ENCODE measurements at regions not wholly inside any gene's neighbourhood (a gene's known extent, or its start where the extent isn't known, plus 50 kb on each side); places are given as distances from the start of the nearest gene placed in this dataset.

DNA sequence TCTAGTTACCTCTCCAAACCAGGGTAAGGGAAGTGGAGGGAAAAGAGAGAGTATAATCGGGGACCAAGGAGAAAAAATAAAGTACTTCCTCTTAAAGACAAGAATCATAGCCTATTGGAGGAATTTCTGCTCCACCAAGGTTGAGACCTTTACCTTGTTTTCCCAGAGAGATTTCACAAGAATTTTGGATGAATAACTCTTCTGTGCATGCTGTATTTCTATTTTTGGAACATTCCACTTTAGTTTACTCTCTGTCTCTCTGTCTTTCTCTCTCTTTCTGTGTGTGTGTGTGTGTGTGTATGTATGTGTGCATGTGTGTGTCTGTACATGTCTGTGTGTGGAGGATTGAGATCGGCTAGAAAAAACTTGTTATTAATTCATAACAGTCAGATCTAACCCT lies 318.4 kb upstream of the RGS18 start:
- H3K9ac ChIP-seq (ENCODE audit: low read depth in 2 of 2, low read length in 2 of 2) = no peak overlapping the region
- no peak for DNase-seq
- TF ChIP-seq, protein P1, sequence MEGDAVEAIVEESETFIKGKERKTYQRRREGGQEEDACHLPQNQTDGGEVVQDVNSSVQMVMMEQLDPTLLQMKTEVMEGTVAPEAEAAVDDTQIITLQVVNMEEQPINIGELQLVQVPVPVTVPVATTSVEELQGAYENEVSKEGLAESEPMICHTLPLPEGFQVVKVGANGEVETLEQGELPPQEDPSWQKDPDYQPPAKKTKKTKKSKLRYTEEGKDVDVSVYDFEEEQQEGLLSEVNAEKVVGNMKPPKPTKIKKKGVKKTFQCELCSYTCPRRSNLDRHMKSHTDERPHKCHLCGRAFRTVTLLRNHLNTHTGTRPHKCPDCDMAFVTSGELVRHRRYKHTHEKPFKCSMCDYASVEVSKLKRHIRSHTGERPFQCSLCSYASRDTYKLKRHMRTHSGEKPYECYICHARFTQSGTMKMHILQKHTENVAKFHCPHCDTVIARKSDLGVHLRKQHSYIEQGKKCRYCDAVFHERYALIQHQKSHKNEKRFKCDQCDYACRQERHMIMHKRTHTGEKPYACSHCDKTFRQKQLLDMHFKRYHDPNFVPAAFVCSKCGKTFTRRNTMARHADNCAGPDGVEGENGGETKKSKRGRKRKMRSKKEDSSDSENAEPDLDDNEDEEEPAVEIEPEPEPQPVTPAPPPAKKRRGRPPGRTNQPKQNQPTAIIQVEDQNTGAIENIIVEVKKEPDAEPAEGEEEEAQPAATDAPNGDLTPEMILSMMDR (IDR thresholded peaks at IDR 0.05) = no peak
- H3K9me3 ChIP-seq = no peaks in the 10 kb centered on the region
- intact Hi-C loops (cut with DNase I) = no loop called here
- H3K27me3 ChIP-seq = no peaks in the 10 kb centered on the region
- H3K36me3 ChIP-seq = no peaks in the 10 kb centered on the region
- H3K27ac ChIP-seq = no peak overlapping the region
- H3K4me1 ChIP-seq = no peaks in the 10 kb centered on the region
- H3K4me3 ChIP-seq = no peak overlapping the region

DNA sequence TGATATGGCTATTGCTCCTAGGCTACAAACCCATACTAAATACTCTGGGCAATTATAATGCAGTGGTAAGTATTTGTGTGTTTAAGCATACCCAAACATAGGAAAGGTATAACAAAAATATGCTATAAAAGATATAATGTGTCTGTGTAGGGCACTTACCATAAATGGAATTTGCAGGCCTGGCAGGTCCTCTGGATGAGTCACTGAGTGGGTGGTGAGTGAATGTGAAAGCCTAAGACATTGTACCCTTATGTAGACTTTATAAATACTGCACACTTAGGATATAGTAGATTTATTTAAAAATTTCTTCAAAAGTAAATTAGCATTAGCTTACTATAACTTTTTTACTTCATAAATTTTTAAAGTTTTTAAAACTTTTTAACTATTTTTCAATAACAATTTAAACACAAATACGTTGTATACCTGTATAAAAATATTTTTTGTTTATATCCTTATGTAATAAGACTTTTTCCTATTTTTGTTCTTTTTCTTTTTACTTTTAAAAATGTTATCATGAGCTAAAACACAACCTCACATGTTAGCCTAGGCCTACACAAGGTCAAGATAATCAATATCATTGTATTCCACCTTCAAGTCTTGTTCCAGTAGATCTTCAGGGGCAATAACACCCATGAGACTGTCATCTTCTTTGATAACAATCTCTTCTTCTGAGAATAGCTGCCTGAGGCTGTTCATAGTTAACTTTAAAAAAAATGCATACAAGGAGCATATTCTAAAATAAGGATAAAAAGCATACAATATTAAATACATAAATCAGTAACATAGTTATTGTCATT lies 306.3 kb upstream of the RGS18 start:
- no peak overlapping the region for H3K4me3 ChIP-seq

DNA sequence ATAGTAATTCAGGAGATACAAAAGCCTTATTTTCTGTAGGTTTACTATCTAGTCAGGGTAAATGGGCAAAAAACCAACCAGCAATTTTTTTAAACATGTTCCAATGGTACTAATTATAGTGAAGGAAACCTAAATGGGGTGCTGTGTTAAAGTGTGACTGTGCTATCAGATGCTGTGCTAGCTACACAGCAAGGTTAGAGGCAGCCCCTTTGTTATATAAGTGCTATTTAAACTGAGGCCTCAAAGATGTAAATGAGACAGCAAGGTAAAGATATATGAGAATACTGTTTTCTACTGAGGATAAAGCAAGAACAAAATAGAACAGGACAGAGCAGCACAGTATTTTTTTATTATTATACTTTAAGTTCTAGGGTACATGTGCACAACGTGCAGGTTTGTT lies 305.4 kb upstream of the RGS18 start:
- no peaks in the 10 kb centered on the region for H3K27me3 ChIP-seq
- no peaks in the 10 kb centered on the region for H3K4me1 ChIP-seq
- TF ChIP-seq, protein P1 (IDR thresholded peaks at IDR 0.05) = no peak
- no peak overlapping the region for H3K4me3 ChIP-seq
- no peaks in the 10 kb centered on the region for H3K9me3 ChIP-seq
- intact Hi-C loops (cut with DNase I) = no loop called here
- no peaks in the 10 kb centered on the region for H3K36me3 ChIP-seq
- DNase-seq = no peak
- H3K9ac ChIP-seq (ENCODE audit: low read depth in 2 of 2, low read length in 2 of 2) = no peak overlapping the region
- no peak overlapping the region for H3K27ac ChIP-seq

More for the DNA sequence above, 306.3 kb upstream of the RGS18 start:
- Histone ChIP-seq H3K27me3 (no peaks in the 10 kb centered on the region), H3K4me1 (no peaks in the 10 kb centered on the region), H3K27ac (no peak overlapping the region), H3K9me3 (no peaks in the 10 kb centered on the region), H3K9ac (ENCODE audit: low read depth in 2 of 2, low read length in 2 of 2) (no peak overlapping the region), H3K36me3 (no peaks in the 10 kb centered on the region)
- no peak for DNase-seq
- TF ChIP-seq, protein P1 (IDR thresholded peaks at IDR 0.05) = no peak
- intact Hi-C loops (cut with DNase I) = no loop called here

DNA sequence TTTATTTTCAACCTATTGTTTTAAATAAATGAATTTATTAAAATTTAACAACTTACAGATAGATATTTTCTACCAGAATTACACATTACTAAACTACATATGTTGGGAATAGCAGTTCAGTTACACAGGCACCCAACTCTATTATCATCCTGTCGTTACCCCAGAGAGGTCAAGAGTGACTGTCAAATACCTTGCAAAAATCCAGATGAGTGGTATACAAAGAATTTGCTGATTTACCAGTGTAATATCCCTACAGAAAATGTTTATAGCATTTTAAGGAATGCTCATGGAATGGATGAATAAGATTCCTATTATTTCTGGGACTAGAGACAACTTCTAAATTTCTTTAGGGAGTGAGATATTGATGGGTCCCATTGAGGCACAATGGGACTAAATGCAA lies 300.7 kb upstream of the RGS18 start:
- TF ChIP-seq, protein P1 (IDR thresholded peaks at IDR 0.05) = no peak
- H3K27me3 ChIP-seq = no peaks in the 10 kb centered on the region
- H3K4me1 ChIP-seq = no peaks in the 10 kb centered on the region
- no peaks in the 10 kb centered on the region for H3K9me3 ChIP-seq
- no peak overlapping the region for H3K9ac ChIP-seq (ENCODE audit: low read depth in 2 of 2, low read length in 2 of 2)
- no peak overlapping the region for H3K4me3 ChIP-seq
- intact Hi-C loops (cut with DNase I) = no loop called here
- no peaks in the 10 kb centered on the region for H3K36me3 ChIP-seq
- no peak overlapping the region for H3K27ac ChIP-seq
- no peak for DNase-seq

DNA sequence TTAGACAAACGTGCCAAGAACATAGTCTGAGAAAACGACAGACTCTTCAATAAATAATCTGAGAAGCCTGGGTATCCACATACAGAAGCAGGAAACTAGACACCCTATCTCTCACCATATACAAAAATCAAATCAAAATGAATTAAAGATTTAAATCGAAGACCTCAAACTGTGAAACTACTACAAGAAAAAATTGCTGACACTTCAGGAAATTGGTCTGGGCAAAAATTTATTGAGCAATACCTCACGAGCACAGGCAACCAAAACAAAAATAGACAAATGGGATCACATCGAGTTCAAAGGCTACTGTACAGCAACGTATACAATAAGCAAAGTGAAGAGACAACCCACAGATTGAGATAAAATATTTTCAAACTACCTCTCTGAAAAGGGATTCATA lies 292.8 kb upstream of the RGS18 start:
- Histone ChIP-seq H3K9ac (ENCODE audit: low read depth in 2 of 2, low read length in 2 of 2) (no peak overlapping the region), H3K27me3 (no peaks in the 10 kb centered on the region), H3K9me3 (no peaks in the 10 kb centered on the region), H3K36me3 (no peaks in the 10 kb centered on the region), H3K4me3 (no peak overlapping the region), H3K4me1 (no peaks in the 10 kb centered on the region), H3K27ac (no peak overlapping the region)
- intact Hi-C loops (cut with DNase I) = no loop called here
- DNase-seq = no peak
- TF ChIP-seq, protein P1 (IDR thresholded peaks at IDR 0.05) = no peak

Data from colonic mucosa (tissue), 4 donors.